Adipocyte (in vitro differentiated cells): ENCODE measurements at regions not wholly inside any gene's neighbourhood (a gene's known extent, or its start where the extent isn't known, plus 50 kb on each side); places are given as distances from the start of the nearest gene placed in this dataset.

ENCODE experiments used
- DNase-seq: peaks from one replicate; pipeline ENCODE4 v3.0.0-alpha.2; 2015; ENCODE audit warnings: low read depth
- H3K27me3 ChIP-seq: replicated peaks from 2 replicates; pipeline ENCODE4 v1.7.0; 2013; ENCODE audit warnings: mild to moderate bottlenecking, low read length, moderate library complexity; ENCODE audit not compliant: control insufficient read depth, insufficient read depth
- H3K36me3 ChIP-seq: 2 replicates; pipeline ENCODE4 v1.7.0; 2013; ENCODE audit warnings: low read length, mild to moderate bottlenecking, moderate library complexity; ENCODE audit not compliant: control insufficient read depth, insufficient read depth, severe bottlenecking
- H3K4me1 ChIP-seq: 2 replicates; pipeline ENCODE4 v1.7.0; 2013; ENCODE audit warnings: mild to moderate bottlenecking, low read length, moderate library complexity; ENCODE audit not compliant: control insufficient read depth, insufficient read depth
- H3K4me3 ChIP-seq: 2 replicates; pipeline ENCODE4 v1.7.0; 2013; ENCODE audit warnings: mild to moderate bottlenecking, low read length, moderate library complexity
- H3K9ac ChIP-seq: 2 replicates; pipeline ENCODE4 v1.7.0; 2013; ENCODE audit warnings: mild to moderate bottlenecking, low read length, moderate library complexity
- H3K9me3 ChIP-seq: 2 replicates; pipeline ENCODE4 v1.7.0; 2013; ENCODE audit warnings: mild to moderate bottlenecking, low read length, moderate library complexity; ENCODE audit not compliant: control insufficient read depth

DNA sequence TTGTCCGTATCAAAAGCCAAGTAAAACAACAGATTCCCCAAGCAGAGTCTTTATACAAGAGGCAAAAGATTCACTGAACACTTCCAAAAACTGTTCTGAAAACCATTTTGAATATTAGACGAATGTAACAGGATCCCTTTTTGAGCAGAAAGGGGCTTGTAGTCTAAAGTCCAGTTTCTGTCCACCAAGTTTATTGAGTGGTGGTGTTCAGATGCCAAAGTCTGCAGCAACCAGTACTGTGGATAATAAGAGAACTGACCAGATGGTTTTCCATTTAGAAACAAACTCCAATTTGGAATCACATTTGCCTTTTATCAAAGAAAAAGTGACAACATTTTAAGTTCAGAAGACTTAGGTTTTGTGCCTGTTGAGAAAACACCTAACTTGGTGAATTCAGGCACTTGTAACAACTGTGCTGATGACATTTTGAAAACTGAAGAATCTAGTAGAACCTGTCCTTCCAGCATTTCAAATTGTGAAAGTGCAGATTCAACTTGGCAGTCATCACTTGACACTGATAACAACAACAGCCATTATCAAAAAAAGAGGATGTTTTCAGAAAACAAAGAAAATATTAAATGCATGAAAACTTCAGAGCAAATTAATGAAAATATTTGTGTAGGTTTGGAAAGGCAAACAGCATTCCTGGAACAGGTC, 217.1 kb downstream of the CSNK2A3 start:
- Histone ChIP-seq H3K4me1 (no peaks in the 10 kb centered on the region), H3K27me3 (peaks cover 5% of the 10 kb centered on the region), H3K4me3 (no peak overlapping the region), H3K9me3 (no peaks in the 10 kb centered on the region), H3K36me3 (no peaks in the 10 kb centered on the region), H3K9ac (no peak overlapping the region)
- DNase-seq = no peak

DNA sequence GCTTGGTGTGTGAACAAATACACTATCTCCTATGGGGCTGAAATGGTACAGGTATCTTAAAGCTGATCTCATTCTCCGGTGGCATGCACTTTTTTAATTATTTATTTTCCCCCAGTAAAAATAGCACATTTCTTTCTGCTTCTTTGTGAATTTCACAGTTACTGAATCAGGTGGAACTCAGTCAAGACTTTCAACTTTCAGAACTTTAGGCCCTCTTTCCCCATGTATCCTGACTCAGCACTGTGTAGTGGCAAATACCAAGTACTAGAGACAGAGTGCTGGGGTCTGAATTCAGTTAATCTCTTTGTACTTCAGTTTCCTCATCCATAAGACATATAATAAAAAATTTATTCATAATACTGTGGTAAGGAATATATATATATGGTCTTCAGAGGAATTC, 223.9 kb downstream of the CSNK2A3 start:
- Histone ChIP-seq H3K36me3 (no peaks in the 10 kb centered on the region), H3K4me3 (no peak overlapping the region), H3K9me3 (peaks cover 8% of the 10 kb centered on the region), H3K9ac (no peak overlapping the region), H3K4me1 (no peaks in the 10 kb centered on the region), H3K27me3 (peaks cover 5% of the 10 kb centered on the region)
- DNase-seq = no peak

DNA sequence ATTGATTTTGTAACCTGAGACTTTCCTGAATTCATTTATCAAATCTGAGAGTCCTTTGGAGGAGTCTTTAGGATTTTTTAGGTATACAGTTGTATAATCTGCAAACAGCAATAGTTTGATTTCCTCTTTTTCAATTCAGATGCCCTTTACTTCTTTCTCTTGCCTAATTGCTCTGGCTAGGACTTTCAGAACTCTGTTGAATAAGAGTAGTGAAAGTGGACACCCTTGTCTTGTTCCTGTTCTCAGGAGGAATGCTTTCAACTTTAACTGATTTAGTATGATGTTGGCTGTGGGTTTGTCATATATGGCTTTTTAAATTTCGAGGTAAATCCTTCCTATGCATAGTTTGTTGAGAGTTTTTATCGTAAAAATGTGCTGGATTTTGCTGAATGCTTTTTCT, 227.4 kb downstream of the CSNK2A3 start:
- no peak for DNase-seq
- H3K27me3 ChIP-seq = no peaks in the 10 kb centered on the region
- H3K4me1 ChIP-seq = no peaks in the 10 kb centered on the region

DNA sequence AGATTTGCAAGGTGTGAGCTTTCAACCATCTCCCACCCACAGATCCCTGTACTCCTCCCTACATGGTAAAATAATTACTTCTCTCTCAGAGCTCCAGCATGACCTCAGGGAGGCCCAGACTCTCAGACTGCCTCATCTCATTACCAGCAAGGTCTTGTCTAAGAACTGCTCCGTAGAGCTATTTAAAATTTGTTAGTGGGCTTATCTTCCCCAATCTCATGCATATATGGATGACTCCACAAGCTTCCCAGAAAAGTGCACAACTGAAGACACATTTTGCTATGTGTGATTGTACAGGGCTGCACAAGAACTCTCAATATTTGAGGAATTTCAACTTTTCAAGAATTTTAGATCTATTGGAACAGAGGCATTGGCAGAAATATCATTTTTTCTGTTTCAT, 230.3 kb downstream of the CSNK2A3 start:
- no peak for DNase-seq
- Histone ChIP-seq H3K9ac (no peak overlapping the region), H3K9me3 (peaks cover 4% of the 10 kb centered on the region), H3K4me1 (no peaks in the 10 kb centered on the region), H3K36me3 (no peaks in the 10 kb centered on the region), H3K4me3 (no peak overlapping the region), H3K27me3 (no peaks in the 10 kb centered on the region)

More for the DNA sequence above, 227.4 kb downstream of the CSNK2A3 start:
- H3K36me3 ChIP-seq = no peaks in the 10 kb centered on the region
- peaks cover 8% of the 10 kb centered on the region for H3K9me3 ChIP-seq
- H3K4me3 ChIP-seq = no peak overlapping the region
- H3K9ac ChIP-seq = no peak overlapping the region

DNA sequence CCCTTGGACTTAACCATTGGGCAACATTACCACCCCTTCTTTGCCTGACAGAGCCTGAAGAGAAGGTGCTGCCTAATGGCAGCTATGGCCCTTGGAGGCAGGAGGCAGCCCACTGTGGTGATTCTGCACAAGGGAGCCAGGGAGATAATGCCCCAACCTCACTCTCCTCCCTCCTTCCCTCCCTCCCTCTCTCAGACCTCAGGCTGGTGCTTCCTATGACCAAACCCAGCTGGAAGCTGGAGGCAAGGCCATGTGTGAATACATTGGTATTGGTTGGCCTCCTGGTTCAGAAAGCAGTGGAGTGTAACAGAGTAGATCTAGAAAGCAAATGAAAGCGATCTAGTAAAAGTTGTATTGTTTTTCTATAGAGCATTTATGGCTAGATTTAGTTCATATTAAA, 233.1 kb downstream of the CSNK2A3 start:
- Histone ChIP-seq H3K36me3 (no peaks in the 10 kb centered on the region), H3K27me3 (no peaks in the 10 kb centered on the region), H3K4me3 (no peak overlapping the region), H3K9ac (no peak overlapping the region), H3K9me3 (peaks cover 4% of the 10 kb centered on the region), H3K4me1 (no peaks in the 10 kb centered on the region)
- no peak for DNase-seq

DNA sequence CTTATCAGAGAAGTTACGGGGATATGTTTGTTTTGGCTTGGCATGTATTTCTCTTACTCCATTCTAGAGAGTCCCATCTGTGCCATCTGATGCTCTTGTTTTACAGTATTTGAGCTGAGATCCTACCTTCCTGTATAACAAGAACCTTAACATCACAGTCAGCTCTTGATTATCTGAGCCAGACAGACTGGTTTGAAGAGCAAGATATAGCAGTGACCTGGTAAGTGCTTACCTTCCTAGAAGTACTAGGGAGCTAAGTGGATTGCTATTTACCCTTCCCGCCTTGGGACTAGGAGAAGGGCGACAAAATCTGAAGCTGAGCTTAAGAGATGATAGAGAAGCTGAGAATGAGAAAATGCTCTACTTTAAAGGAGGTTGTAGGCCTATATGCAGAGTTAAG, 235.3 kb downstream of the CSNK2A3 start:
- no peak overlapping the region for H3K4me3 ChIP-seq
- no peaks in the 10 kb centered on the region for H3K27me3 ChIP-seq
- DNase-seq = no peak
- H3K9me3 ChIP-seq = peaks cover 19% of the 10 kb centered on the region
- H3K4me1 ChIP-seq = no peaks in the 10 kb centered on the region
- no peaks in the 10 kb centered on the region for H3K36me3 ChIP-seq
- H3K9ac ChIP-seq = no peak overlapping the region

DNA sequence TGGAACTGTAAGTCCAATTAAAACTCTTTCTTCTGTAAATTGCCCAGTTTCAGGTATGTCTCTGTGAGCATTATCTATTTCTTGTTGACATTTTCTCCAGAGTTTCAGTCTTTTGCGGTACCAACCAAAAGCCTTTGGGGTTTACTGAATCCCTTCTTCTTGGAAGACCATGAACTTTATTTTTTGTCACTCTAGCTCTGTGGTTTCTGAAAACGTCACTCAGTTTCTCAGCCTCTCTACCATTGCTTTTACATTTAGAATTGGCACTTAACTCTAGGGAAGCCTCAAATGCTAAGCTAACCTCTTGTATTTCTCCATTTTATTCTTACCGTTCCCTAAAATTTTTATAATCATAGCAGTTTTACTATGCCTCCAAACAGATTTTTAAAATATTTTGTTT, 237.6 kb downstream of the CSNK2A3 start:
- no peak overlapping the region for H3K9ac ChIP-seq
- no peak for DNase-seq

DNA sequence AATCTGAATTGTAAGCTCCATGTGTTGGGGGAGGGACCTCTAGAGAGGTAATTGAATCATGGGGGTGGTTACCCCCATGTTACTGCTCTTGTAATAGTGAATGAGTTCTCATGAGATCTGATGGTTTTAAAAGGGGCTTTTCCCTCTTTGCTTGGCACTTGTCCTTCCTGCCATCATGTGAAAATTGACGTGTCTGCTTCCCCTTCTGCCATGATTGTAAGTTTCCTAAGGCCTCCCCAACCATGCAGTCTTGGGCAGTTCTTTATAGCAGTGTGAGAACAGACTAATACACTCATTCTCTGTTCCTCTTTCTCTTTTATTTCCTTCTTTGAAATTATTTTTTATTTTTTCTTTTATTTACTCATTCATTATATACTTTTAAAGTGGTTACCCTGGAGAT, 239.4 kb downstream of the CSNK2A3 start:
- no peak overlapping the region for H3K4me3 ChIP-seq
- H3K4me1 ChIP-seq = no peaks in the 10 kb centered on the region
- DNase-seq = no peak
- no peaks in the 10 kb centered on the region for H3K36me3 ChIP-seq
- H3K9me3 ChIP-seq = peaks cover 27% of the 10 kb centered on the region
- no peak overlapping the region for H3K9ac ChIP-seq
- no peaks in the 10 kb centered on the region for H3K27me3 ChIP-seq

More for the DNA sequence above, 237.6 kb downstream of the CSNK2A3 start:
- H3K27me3 ChIP-seq = no peaks in the 10 kb centered on the region
- no peaks in the 10 kb centered on the region for H3K36me3 ChIP-seq
- H3K9me3 ChIP-seq = peaks cover 27% of the 10 kb centered on the region
- H3K4me1 ChIP-seq = no peaks in the 10 kb centered on the region
- H3K4me3 ChIP-seq = no peak overlapping the region

DNA sequence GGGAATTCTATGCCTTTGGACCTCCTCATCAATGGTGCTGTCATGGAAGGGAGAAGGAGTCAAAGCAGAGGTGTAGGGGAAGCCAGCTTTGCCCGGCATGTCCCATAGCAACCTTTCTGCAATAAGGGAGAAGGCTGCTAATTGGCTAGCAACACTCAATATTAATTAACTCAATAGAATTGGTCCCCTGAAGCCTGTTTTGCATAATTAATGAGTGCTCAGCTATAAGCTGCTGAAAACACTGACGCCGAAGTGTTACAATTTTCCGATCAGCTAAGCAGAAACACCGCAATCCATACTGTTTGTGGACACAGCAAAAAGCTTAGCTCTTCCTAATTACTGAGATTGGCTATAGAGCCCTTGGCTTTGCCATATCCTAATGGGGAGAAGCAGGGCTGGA, 245.0 kb downstream of the CSNK2A3 start:
- Histone ChIP-seq H3K27me3 (peaks cover 13% of the 10 kb centered on the region), H3K36me3 (no peaks in the 10 kb centered on the region), H3K4me3 (no peak overlapping the region), H3K9ac (no peak overlapping the region), H3K4me1 (no peaks in the 10 kb centered on the region), H3K9me3 (peaks cover 22% of the 10 kb centered on the region)
- no peak for DNase-seq

DNA sequence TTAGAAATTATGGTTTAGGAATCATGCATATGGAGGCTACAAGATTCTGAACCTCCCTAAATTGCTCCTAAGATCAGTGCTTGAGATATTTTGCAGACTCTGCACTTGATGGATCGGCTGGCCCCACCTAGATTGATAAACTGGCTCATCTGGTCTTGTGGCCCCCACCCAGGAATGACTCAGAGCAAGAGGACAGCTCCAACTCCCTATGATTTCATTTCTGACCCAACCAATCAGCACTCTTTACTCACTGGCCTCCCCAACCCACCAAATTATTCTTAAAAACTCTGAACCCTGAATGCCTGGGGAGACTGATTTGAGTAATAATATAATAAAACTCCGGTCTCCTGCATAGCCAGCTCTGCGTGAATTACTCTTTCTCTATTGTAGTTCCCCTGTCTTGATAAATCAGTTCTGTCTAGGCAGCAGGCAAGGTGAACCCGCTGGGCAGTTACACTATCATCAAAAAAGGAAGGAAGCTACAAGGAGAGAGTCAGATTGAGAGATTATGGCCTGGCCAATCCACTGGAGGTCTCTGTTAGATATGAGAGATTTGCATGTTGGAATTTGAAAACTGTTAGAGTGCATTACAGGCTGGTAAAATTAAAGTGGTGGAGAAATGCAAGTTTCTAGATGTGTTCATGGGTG, 245.8 kb downstream of the CSNK2A3 start:
- Histone ChIP-seq H3K36me3 (no peaks in the 10 kb centered on the region), H3K9ac (no peak overlapping the region), H3K4me1 (no peaks in the 10 kb centered on the region), H3K27me3 (peaks cover 13% of the 10 kb centered on the region), H3K9me3 (peaks cover 22% of the 10 kb centered on the region), H3K4me3 (no peak overlapping the region)
- DNase-seq = no peak

DNA sequence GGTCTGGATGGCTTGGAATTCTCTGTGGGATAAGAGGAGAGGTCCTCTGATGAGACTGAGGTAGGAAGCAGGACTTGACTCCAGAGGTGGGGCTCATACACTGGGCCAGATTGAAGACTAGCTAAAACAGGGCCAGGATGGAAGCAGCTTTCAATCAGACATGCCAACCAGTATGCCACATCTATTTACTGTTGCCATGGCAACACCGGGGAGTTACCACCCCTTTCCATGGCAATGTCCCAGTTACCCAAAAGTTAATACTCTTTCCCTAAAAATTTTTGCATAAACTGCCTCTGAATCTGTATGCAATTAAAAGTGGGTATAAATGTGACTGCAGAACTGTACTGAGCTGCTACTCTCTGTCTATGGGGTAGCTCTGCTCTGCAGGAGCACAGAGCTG, 247.5 kb upstream of the ZBED5 start:
- peaks cover 21% of the 10 kb centered on the region for H3K9me3 ChIP-seq
- H3K9ac ChIP-seq = no peak overlapping the region
- no peak for DNase-seq
- peaks cover 13% of the 10 kb centered on the region for H3K27me3 ChIP-seq
- H3K36me3 ChIP-seq = no peaks in the 10 kb centered on the region
- no peak overlapping the region for H3K4me3 ChIP-seq
- no peaks in the 10 kb centered on the region for H3K4me1 ChIP-seq
